Stomach (tissue), 8 donors: ENCODE measurements at regions not wholly inside any gene's neighbourhood (a gene's known extent, or its start where the extent isn't known, plus 50 kb on each side); places are given as distances from the start of the nearest gene placed in this dataset.

Source experiments
- DNase-seq, 2 donors: peaks; one replicate each; pipeline versions ENCODE4 v3.0.0 to v3.0.0-alpha.2; 2013 to 2019
- H3K27ac ChIP-seq, 5 donors: fragments of 200-600 bp in 4 of 5; sonication (generic) in 4 of 5; one replicate each; pipeline ENCODE4 v1.5.1; 2013 to 2019; ENCODE audit warnings: mild to moderate bottlenecking in 1 of 5, moderate library complexity in 1 of 5
- H3K27me3 ChIP-seq, 3 donors: fragments of 200-600 bp; sonication (generic); one replicate each; pipeline ENCODE4 v1.5.1; 2017 to 2019; ENCODE audit warnings: mixed run types in 1 of 3
- H3K36me3 ChIP-seq, 4 donors: fragments of 200-600 bp; sonication (generic); 1 replicate in 3 of 4; 2 replicates in 1 of 4; pipeline ENCODE4 v1.5.1; 2016 to 2019
- H3K4me1 ChIP-seq, 4 donors: fragments of 200-600 bp; sonication (generic); one replicate each; pipeline ENCODE4 v1.5.1; 2016 to 2019
- H3K4me3 ChIP-seq, 4 donors: fragments of 200-600 bp; sonication (generic) in 3 of 4; one replicate each; pipeline ENCODE4 v1.5.1; 2016 to 2019; ENCODE audit warnings: mild to moderate bottlenecking in 1 of 4
- H3K9me3 ChIP-seq, 4 donors: fragments of 200-600 bp; sonication (generic); one replicate each; pipeline ENCODE4 v1.5.1; 2016 to 2019
- CTCF ChIP-seq, 7 experiments: fragments of 450-650 bp in 4 of 7; fragments of 200-600 bp in 3 of 7; sonication (generic) in 3 of 7; IDR thresholded peaks; one replicate each; pipeline ENCODE4 v1.5.1; 2016 to 2019; ENCODE audit warnings: antibody characterized with exemption in 7 of 7, control low read depth in 2 of 7, mild to moderate bottlenecking in 1 of 7
- EP300 ChIP-seq: sonication (generic); formaldehyde crosslinking; IDR thresholded peaks from one replicate; pipeline ENCODE4 v1.6.1; 2017; ENCODE audit warnings: antibody characterized with exemption
- POLR2A ChIP-seq, 4 donors: fragments of 450-650 bp; IDR thresholded peaks; one replicate each; pipeline ENCODE4 v1.6.1; 2016; ENCODE audit warnings: antibody characterized with exemption in 4 of 4, control low read depth in 2 of 4, mild to moderate bottlenecking in 1 of 4, moderate library complexity in 1 of 4
- POLR2AphosphoS5 ChIP-seq, 3 donors: sonication (generic); formaldehyde crosslinking; IDR thresholded peaks; one replicate each; pipeline ENCODE4 v1.6.1; 2016; ENCODE audit warnings: antibody characterized with exemption in 3 of 3
- WGBS, 5 donors: extraction: QIAGEN DNeasy Blood & Tissue Kit in 3 of 5; methylation state at CpG; one replicate each; pipeline versions ENCODE4 v1.1.5 to v1.1.7; 2013 to 2018; 5-methylcytosine and 5-hydroxymethylcytosine counted together
- intact Hi-C: fragments of 100-400 bp; cut with DNase I; formaldehyde crosslinking; loops from one replicate; pipeline ENCODE4 v1.15.1; 2023; ENCODE audit warnings: low total_unique reads
- donor health status: healthy with polysubstance abuse.
- donor health status: Bipolar disorder and iron deficiency.
- donor health status: healthy.

GRCh38 chr15:61582092-61582491, 353.0 kb upstream of the RORA start:
- DNase-seq: no peak
- Histone ChIP-seq H3K4me3 (no peak overlapping the region), H3K27me3 (no peaks in the 10 kb centered on the region), H3K4me1 (no peaks in the 10 kb centered on the region), H3K27ac (no peak overlapping the region), H3K36me3 (no peaks in the 10 kb centered on the region), H3K9me3 (peaks cover 0 to 13% (median 10%) of the 10 kb centered on the region in 4 donors)
- intact Hi-C loops: no loop called here
- WGBS, 5 donors: 10 to 40% (median 29%) methylated on average over 1 of the region's 1 CpG
- TF ChIP-seq CTCF (IDR thresholded peaks at IDR 0.05): no peak
- no peak for TF ChIP-seq EP300
- no peak for TF ChIP-seq POLR2A (IDR thresholded peaks at IDR 0.05)
- TF ChIP-seq POLR2AphosphoS5 (IDR thresholded peaks at IDR 0.05): no peak

- no peak for DNase-seq
- Histone ChIP-seq H3K36me3 (no peaks in the 10 kb centered on the region), H3K4me3 (no peak overlapping the region), H3K4me1 (no peaks in the 10 kb centered on the region), H3K27ac (no peak overlapping the region), H3K9me3 (no peaks in the 10 kb centered on the region), H3K27me3 (no peaks in the 10 kb centered on the region)
- intact Hi-C loops: no loop called here
- 65 to 80% (median 77%) methylated on average over 1 of the region's 1 CpG for WGBS, 5 donors
- TF ChIP-seq EP300: no peak
- TF ChIP-seq CTCF (IDR thresholded peaks at IDR 0.05): no peak
Measured at GRCh38 chr15:61575597-61575996, 346.5 kb upstream of the RORA start.

- 86 to 100% (median 91%) methylated on average over 1 of the region's 1 CpG for WGBS, 5 donors
- no peak overlapping the region for H3K4me3 ChIP-seq
- intact Hi-C loops: no loop called here
Measured at GRCh38 chr15:61571026-61571425, 341.9 kb upstream of the RORA start.

GRCh38 chr15:61564785-61565184, 335.7 kb upstream of the RORA start:
- H3K27ac ChIP-seq: no peak overlapping the region
- 72 to 83% (median 73%) methylated on average over 3 of the region's 3 CpGs for WGBS, 5 donors
- DNase-seq: no peak
- peaks cover 0 to 6% (median 0%) of the 10 kb centered on the region in 3 donors for H3K27me3 ChIP-seq
- no peak overlapping the region for H3K4me3 ChIP-seq
- H3K36me3 ChIP-seq: no peaks in the 10 kb centered on the region
- H3K9me3 ChIP-seq: no peaks in the 10 kb centered on the region
- TF ChIP-seq EP300 (no peak), CTCF (IDR thresholded peaks at IDR 0.05) (no peak), POLR2AphosphoS5 (IDR thresholded peaks at IDR 0.05) (no peak), POLR2A (IDR thresholded peaks at IDR 0.05) (no peak)
- intact Hi-C loops: no loop called here
- no peaks in the 10 kb centered on the region for H3K4me1 ChIP-seq

More at GRCh38 chr15:61571026-61571425, 341.9 kb upstream of the RORA start:
- no peaks in the 10 kb centered on the region for H3K9me3 ChIP-seq
- no peaks in the 10 kb centered on the region for H3K36me3 ChIP-seq
- no peaks in the 10 kb centered on the region for H3K27me3 ChIP-seq
- no peak overlapping the region for H3K27ac ChIP-seq
- TF ChIP-seq EP300 (no peak), POLR2AphosphoS5 (IDR thresholded peaks at IDR 0.05) (no peak), CTCF (IDR thresholded peaks at IDR 0.05) (no peak), POLR2A (IDR thresholded peaks at IDR 0.05) (no peak)
- no peak for DNase-seq
- H3K4me1 ChIP-seq: no peaks in the 10 kb centered on the region
